Colonic mucosa (tissue), 4 donors: ENCODE measurements at regions not wholly inside any gene's neighbourhood (a gene's known extent, or its start where the extent isn't known, plus 50 kb on each side); places are given as distances from the start of the nearest gene placed in this dataset.
A peak's percentile ranks its signal among the peaks of the same experiment; 100 is the strongest.

ENCODE experiments used
- DNase-seq: peaks from one replicate; pipeline ENCODE4 v3.0.0-alpha.2; 2020
- H3K27ac ChIP-seq: fragments of 200-600 bp; one replicate; pipeline ENCODE4 v1.8.0; 2021
- H3K27me3 ChIP-seq: fragments of 200-600 bp; one replicate; pipeline ENCODE4 v1.8.0; 2021
- H3K36me3 ChIP-seq: fragments of 200-600 bp; one replicate; pipeline ENCODE4 v1.8.0; 2021
- H3K4me1 ChIP-seq: fragments of 200-600 bp; one replicate; pipeline ENCODE4 v1.8.0; 2021; ENCODE audit warnings: mild to moderate bottlenecking
- H3K4me3 ChIP-seq: fragments of 200-600 bp; one replicate; pipeline ENCODE4 v1.8.0; 2021
- H3K9ac ChIP-seq, 2 donors: one replicate each; pipeline ENCODE4 v1.7.0; 2013; ENCODE audit warnings: control low read depth in 2 of 2, low read depth in 2 of 2, low read length in 2 of 2
- H3K9me3 ChIP-seq: fragments of 200-600 bp; one replicate; pipeline ENCODE4 v1.8.0; 2021
- intact Hi-C: fragments of 100-400 bp; cut with DNase I; formaldehyde crosslinking; loops from one replicate; pipeline ENCODE4 v1.14.1; 2022
- TF ChIP-seq, protein P1 (sequence below): fragments of 200-600 bp; IDR thresholded peaks from one replicate; pipeline ENCODE4 v1.8.0; 2022; ENCODE audit warnings: antibody characterized with exemption, mild to moderate bottlenecking
- donor health status: healthy.
- donor health status: DM: no; HTN: no; CAD: no.
- donor health status: DM: no; HTN: no; CAD: no.

GRCh38 chr7:93021748-93022147, 96.0 kb downstream of the SAMD9 start:
- intact Hi-C loops: no loop called here
- H3K27me3 ChIP-seq: no peaks in the 10 kb centered on the region
- H3K4me3 ChIP-seq: no peak overlapping the region
- no peak for DNase-seq
- no peak overlapping the region for H3K9ac ChIP-seq
- TF ChIP-seq, protein P1, sequence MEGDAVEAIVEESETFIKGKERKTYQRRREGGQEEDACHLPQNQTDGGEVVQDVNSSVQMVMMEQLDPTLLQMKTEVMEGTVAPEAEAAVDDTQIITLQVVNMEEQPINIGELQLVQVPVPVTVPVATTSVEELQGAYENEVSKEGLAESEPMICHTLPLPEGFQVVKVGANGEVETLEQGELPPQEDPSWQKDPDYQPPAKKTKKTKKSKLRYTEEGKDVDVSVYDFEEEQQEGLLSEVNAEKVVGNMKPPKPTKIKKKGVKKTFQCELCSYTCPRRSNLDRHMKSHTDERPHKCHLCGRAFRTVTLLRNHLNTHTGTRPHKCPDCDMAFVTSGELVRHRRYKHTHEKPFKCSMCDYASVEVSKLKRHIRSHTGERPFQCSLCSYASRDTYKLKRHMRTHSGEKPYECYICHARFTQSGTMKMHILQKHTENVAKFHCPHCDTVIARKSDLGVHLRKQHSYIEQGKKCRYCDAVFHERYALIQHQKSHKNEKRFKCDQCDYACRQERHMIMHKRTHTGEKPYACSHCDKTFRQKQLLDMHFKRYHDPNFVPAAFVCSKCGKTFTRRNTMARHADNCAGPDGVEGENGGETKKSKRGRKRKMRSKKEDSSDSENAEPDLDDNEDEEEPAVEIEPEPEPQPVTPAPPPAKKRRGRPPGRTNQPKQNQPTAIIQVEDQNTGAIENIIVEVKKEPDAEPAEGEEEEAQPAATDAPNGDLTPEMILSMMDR: no peak
- H3K27ac ChIP-seq: no peak overlapping the region
- no peaks in the 10 kb centered on the region for H3K36me3 ChIP-seq
- no peaks in the 10 kb centered on the region for H3K4me1 ChIP-seq
- no peaks in the 10 kb centered on the region for H3K9me3 ChIP-seq

DNA sequence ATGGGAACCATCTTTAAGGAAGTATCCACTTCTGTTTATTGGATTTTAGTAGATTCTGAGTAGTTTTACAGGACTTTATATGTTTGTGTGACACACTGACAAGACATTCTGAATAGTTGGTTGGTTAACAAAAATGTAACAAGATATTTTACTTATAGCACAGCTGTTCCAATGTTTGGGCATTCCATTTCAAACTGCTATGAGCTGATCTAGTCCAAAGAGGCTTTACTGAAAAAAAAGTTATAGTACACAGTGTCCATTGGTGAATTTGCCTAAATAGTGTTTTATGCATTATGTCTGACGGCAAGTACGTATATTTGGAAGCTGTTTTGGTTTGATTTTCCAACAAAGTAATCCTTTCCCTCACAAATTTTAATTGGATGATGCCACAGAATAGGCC, 99.1 kb downstream of the SAMD9 start:
- TF ChIP-seq, protein P1: no peak
- no peak overlapping the region for H3K9ac ChIP-seq
- H3K4me3 ChIP-seq: no peak overlapping the region
- no peaks in the 10 kb centered on the region for H3K9me3 ChIP-seq
- H3K4me1 ChIP-seq: peaks cover 19% of the 10 kb centered on the region
- no peak overlapping the region for H3K27ac ChIP-seq
- no peak for DNase-seq
- H3K36me3 ChIP-seq: no peaks in the 10 kb centered on the region
- intact Hi-C loops: loop anchor here (10.0 kb wide), 1 partner anchor 74 kb away; no protein-coding TSS in a partner anchor
- no peaks in the 10 kb centered on the region for H3K27me3 ChIP-seq

DNA sequence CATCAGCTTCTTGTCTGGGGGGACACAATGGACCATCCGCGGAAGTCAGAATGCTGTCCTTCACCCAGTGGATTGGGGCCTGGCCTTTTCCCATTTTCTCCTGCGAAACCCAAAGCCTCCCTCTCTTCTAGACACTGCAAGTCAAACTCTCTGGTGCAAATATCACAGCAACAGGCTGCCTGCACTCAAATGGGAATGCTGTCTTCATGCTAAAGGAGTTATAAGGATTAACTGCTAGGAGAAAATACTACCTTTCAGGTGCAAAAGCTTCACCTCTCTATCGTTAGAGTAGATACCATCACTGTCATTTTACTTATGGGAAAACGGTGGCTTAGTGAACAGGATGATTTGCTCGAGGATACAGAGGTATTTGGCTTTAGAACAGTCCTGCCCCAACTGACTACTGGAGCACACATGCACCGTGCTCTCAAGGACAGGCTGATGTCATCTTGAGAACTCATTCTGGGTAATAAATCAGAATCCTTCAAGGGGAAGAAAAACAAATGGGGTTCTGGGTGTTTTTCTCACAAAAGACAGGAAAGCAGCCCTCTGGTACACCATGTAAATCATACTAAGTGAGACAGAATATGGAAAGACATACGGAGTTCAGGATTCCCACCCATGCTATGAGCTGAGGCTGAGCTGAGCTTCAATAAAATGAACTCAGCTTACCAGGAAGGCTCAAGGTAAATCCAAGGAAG, 100.9 kb downstream of the SAMD9 start:
- peak overlapping the region in 1 of 2 donors; percentile 22 for H3K9ac ChIP-seq
- TF ChIP-seq, protein P1: no peak
- H3K4me3 ChIP-seq: no peak overlapping the region
- no peaks in the 10 kb centered on the region for H3K27me3 ChIP-seq
- no peak for DNase-seq
- no peaks in the 10 kb centered on the region for H3K9me3 ChIP-seq
- H3K36me3 ChIP-seq: no peaks in the 10 kb centered on the region
- peaks cover 19% of the 10 kb centered on the region for H3K4me1 ChIP-seq
- H3K27ac ChIP-seq: no peak overlapping the region
- intact Hi-C loops: loop anchor here (10.0 kb wide), 1 partner anchor 72 kb away; no protein-coding TSS in a partner anchor

GRCh38 chr7:93015779-93016481, 101.8 kb downstream of the SAMD9 start:
- Histone ChIP-seq H3K27ac (peak overlapping the region; percentile 52), H3K9me3 (no peaks in the 10 kb centered on the region), H3K4me3 (no peak overlapping the region), H3K4me1 (peaks cover 19% of the 10 kb centered on the region), H3K36me3 (no peaks in the 10 kb centered on the region), H3K27me3 (no peaks in the 10 kb centered on the region), H3K9ac (peak overlapping the region in 1 of 2 donors; percentile 22)
- TF ChIP-seq, protein P1: no peak
- intact Hi-C loops: loop anchor here (10.0 kb wide), 1 partner anchor 71 kb away; no protein-coding TSS in a partner anchor
- DNase-seq: peak; percentile 74

DNA sequence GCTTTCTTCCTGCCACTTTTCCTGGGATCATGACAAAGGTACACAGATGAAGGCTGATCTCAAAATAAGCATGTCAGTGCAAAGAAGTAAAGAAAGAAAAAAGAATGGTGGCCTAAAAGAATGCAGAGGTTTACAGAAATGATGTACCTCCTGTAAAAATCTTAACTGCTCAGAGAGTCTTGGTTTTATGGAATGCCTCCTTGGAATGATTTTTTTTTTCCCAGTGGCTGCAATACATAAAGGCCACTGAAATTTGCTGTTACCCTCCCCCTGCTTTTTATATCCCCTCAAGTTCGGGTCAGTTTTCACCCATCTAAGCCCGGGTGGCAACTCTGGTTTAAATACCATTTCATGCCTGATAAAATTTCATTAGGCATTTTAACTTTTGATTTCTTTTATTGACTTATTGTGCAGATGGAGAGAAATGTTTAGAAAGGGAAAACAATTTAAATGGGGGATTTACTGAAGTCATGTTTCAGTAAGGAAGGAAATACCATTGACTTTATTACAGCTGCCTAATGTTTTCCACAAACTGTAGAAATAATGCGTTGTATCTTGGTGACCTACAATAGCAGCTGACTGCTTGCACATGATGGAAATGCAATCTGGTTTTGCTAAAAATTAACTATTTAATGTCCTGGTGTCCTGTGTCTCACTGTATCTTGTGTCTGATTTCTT, 102.5 kb downstream of the SAMD9 start:
- H3K4me3 ChIP-seq: no peak overlapping the region
- H3K4me1 ChIP-seq: peaks cover 19% of the 10 kb centered on the region
- peak overlapping the region; percentile 52 for H3K27ac ChIP-seq
- H3K36me3 ChIP-seq: no peaks in the 10 kb centered on the region
- peak overlapping the region in 1 of 2 donors; percentile 22 for H3K9ac ChIP-seq
- DNase-seq: no peak
- intact Hi-C loops: loop anchor here (10.0 kb wide), 1 partner anchor 70 kb away; no protein-coding TSS in a partner anchor
- H3K9me3 ChIP-seq: no peaks in the 10 kb centered on the region
- H3K27me3 ChIP-seq: no peaks in the 10 kb centered on the region
- TF ChIP-seq, protein P1: no peak
